H9 (cell line): ENCODE measurements at regions not wholly inside any gene's neighbourhood (a gene's known extent, or its start where the extent isn't known, plus 50 kb on each side); places are given as distances from the start of the nearest gene placed in this dataset.

Experiments
- DNase-seq: peaks from one replicate; pipeline ENCODE4 v3.0.0-alpha.2; 2017
- H2AFZ ChIP-seq: one replicate; pipeline ENCODE4 v1.6.1; 2013; ENCODE audit warnings: mild to moderate bottlenecking, low read length, control low read depth, moderate library complexity
- H2AK5ac ChIP-seq: 2 replicates; pipeline ENCODE4 v1.6.1; 2013; ENCODE audit warnings: low read length, control low read depth, mixed read lengths; ENCODE audit not compliant: insufficient read length
- H2BK120ac ChIP-seq: one replicate; pipeline ENCODE4 v1.6.1; 2013; ENCODE audit warnings: low read depth, mild to moderate bottlenecking, low read length, control low read depth, inconsistent platforms; ENCODE audit not compliant: poor library complexity, severe bottlenecking
- H2BK12ac ChIP-seq: 2 replicates; pipeline ENCODE4 v1.6.1; 2013; ENCODE audit warnings: low read length, control low read depth, mixed read lengths, low read depth; ENCODE audit not compliant: insufficient read length
- H2BK15ac ChIP-seq: 2 replicates; pipeline ENCODE4 v1.6.1; 2013; ENCODE audit warnings: low read depth, low read length, control low read depth
- H2BK20ac ChIP-seq: one replicate; pipeline ENCODE4 v1.6.1; 2013; ENCODE audit warnings: low read depth, mild to moderate bottlenecking, low read length, control low read depth, inconsistent platforms; ENCODE audit not compliant: poor library complexity, severe bottlenecking
- H2BK5ac ChIP-seq: 2 replicates; pipeline ENCODE4 v1.6.1; 2013; ENCODE audit warnings: low read length, control low read depth, mixed read lengths; ENCODE audit not compliant: insufficient read length
- H3K14ac ChIP-seq: 2 replicates; pipeline ENCODE4 v1.6.1; 2013; ENCODE audit warnings: low read length, control low read depth; ENCODE audit not compliant: insufficient read depth
- H3K18ac ChIP-seq: 2 replicates; pipeline ENCODE4 v1.6.1; 2013; ENCODE audit warnings: low read depth, mild to moderate bottlenecking, mixed read lengths, low read length, control low read depth; ENCODE audit not compliant: insufficient read length
- H3K23ac ChIP-seq: 2 replicates; pipeline ENCODE4 v1.6.1; 2013; ENCODE audit warnings: low read length, control low read depth, mixed read lengths, low read depth; ENCODE audit not compliant: insufficient read length
- H3K23me2 ChIP-seq: 2 replicates; pipeline ENCODE4 v1.6.1; 2013; ENCODE audit warnings: low read depth, mild to moderate bottlenecking, mixed read lengths, low read length, control low read depth; ENCODE audit not compliant: insufficient read length, poor library complexity, severe bottlenecking
- H3K27ac ChIP-seq: 2 replicates; pipeline ENCODE4 v1.5.1; 2013; ENCODE audit warnings: low read length, control low read depth, mixed read lengths, low read depth; ENCODE audit not compliant: insufficient read length
- H3K27me3 ChIP-seq: 2 replicates; pipeline ENCODE4 v1.6.1; 2013; ENCODE audit warnings: low read length, control low read depth, inconsistent platforms; ENCODE audit not compliant: insufficient read depth
- H3K4ac ChIP-seq: 2 replicates; pipeline ENCODE4 v1.6.1; 2013; ENCODE audit warnings: low read depth, mild to moderate bottlenecking, control low read depth, inconsistent platforms, low read length, moderate library complexity
- H3K4me1 ChIP-seq: 2 replicates; pipeline ENCODE4 v1.6.1; 2013; ENCODE audit warnings: low read length, control low read depth, inconsistent platforms; ENCODE audit not compliant: insufficient read depth
- H3K4me2 ChIP-seq: 2 replicates; pipeline ENCODE4 v1.6.1; 2013; ENCODE audit warnings: low read length, control low read depth, mixed read lengths; ENCODE audit not compliant: insufficient read length, insufficient read depth
- H3K56ac ChIP-seq: 2 replicates; pipeline ENCODE4 v1.6.1; 2013; ENCODE audit warnings: low read depth, mild to moderate bottlenecking, mixed read lengths, low read length, control low read depth; ENCODE audit not compliant: insufficient read length
- H3K79me1 ChIP-seq: 2 replicates; pipeline ENCODE4 v1.6.1; 2013; ENCODE audit warnings: low read depth, mild to moderate bottlenecking, moderate library complexity, low read length, control low read depth, inconsistent platforms; ENCODE audit not compliant: insufficient read depth, poor library complexity, severe bottlenecking
- H3K79me2 ChIP-seq: 2 replicates; pipeline ENCODE4 v1.6.1; 2013; ENCODE audit warnings: low read length, control low read depth, inconsistent platforms; ENCODE audit not compliant: insufficient read depth
- H3K9ac ChIP-seq: 2 replicates; pipeline ENCODE4 v1.6.1; 2013; ENCODE audit warnings: low read length, control low read depth, mixed read lengths; ENCODE audit not compliant: insufficient read length; ENCODE audit errors: extremely low read depth
- H3K9me3 ChIP-seq: one replicate; pipeline ENCODE4 v1.6.1; 2013; ENCODE audit warnings: low read depth, low read length, inconsistent platforms; ENCODE audit not compliant: control insufficient read depth
- H3T11ph ChIP-seq: one replicate; pipeline ENCODE4 v1.6.1; 2013; ENCODE audit warnings: mild to moderate bottlenecking, low read length, control low read depth, inconsistent platforms
- H4K20me1 ChIP-seq: one replicate; pipeline ENCODE4 v1.6.1; 2013; ENCODE audit not compliant: control insufficient read depth, insufficient read length, insufficient read depth
- H4K5ac ChIP-seq: 2 replicates; pipeline ENCODE4 v1.6.1; 2013; ENCODE audit warnings: low read depth, mild to moderate bottlenecking, mixed read lengths, low read length, control low read depth; ENCODE audit not compliant: insufficient read length
- H4K8ac ChIP-seq: replicated peaks from 2 replicates; pipeline ENCODE4 v1.6.1; 2013; ENCODE audit warnings: low read length, control low read depth, mixed read lengths, low read depth; ENCODE audit not compliant: insufficient read length
- H4K91ac ChIP-seq: 2 replicates; pipeline ENCODE4 v1.6.1; 2013; ENCODE audit warnings: low read depth, mild to moderate bottlenecking, moderate library complexity, mixed read lengths, low read length, control low read depth; ENCODE audit not compliant: insufficient read length
- H3K27ac Mint-ChIP-seq, 3 experiments: 2 replicates in 2 of 3; 3 replicates in 1 of 3; pipeline ENCODE4 v1.8.0; 2020 to 2021; ENCODE audit warnings: mixed read lengths in 3 of 3, mild to moderate bottlenecking in 1 of 3, moderate library complexity in 1 of 3
- H3K27me3 Mint-ChIP-seq: 2 replicates; pipeline ENCODE4 v1.8.0; 2021; ENCODE audit warnings: low read depth, mild to moderate bottlenecking, moderate library complexity, mixed read lengths
- H3K36me3 Mint-ChIP-seq, 3 experiments: 2 replicates in 2 of 3; 3 replicates in 1 of 3; pipeline ENCODE4 v1.8.0; 2020 to 2021; ENCODE audit warnings: low read depth in 3 of 3, mixed read lengths in 3 of 3; ENCODE audit not compliant: insufficient read depth in 1 of 3
- H3K4me1 Mint-ChIP-seq, 2 experiments: 2 replicates each; pipeline ENCODE4 v1.8.0; 2020; ENCODE audit warnings: mixed read lengths in 2 of 2
- H3K4me3 Mint-ChIP-seq, 2 experiments: 2 replicates in 1 of 2; 3 replicates in 1 of 2; pipeline ENCODE4 v1.8.0; 2020 to 2021; ENCODE audit warnings: mild to moderate bottlenecking in 2 of 2, mixed read lengths in 2 of 2, moderate library complexity in 1 of 2
- H3K9me3 Mint-ChIP-seq, 2 experiments: 2 replicates in 1 of 2; 3 replicates in 1 of 2; pipeline ENCODE4 v1.8.0; 2020; ENCODE audit warnings: mild to moderate bottlenecking in 2 of 2, mixed read lengths in 2 of 2, moderate library complexity in 1 of 2
- CTCF ChIP-seq: fragments of 200-600 bp; sonication (generic); conservative IDR thresholded peaks from 3 replicates; pipeline ENCODE4 v1.8.0; 2021; ENCODE audit warnings: antibody characterized with exemption, mild to moderate bottlenecking
- WGBS: extraction: QIAGEN DNeasy Blood & Tissue Kit; methylation state at CpG from one replicate; pipeline ENCODE4 v1.1.7; 2013; ENCODE audit warnings: missing lambda C conversion rate, low lambda C conversion rate, mixed read lengths; ENCODE audit not compliant: insufficient read length; ENCODE audit errors: extremely low coverage; 5-methylcytosine and 5-hydroxymethylcytosine counted together

DNA sequence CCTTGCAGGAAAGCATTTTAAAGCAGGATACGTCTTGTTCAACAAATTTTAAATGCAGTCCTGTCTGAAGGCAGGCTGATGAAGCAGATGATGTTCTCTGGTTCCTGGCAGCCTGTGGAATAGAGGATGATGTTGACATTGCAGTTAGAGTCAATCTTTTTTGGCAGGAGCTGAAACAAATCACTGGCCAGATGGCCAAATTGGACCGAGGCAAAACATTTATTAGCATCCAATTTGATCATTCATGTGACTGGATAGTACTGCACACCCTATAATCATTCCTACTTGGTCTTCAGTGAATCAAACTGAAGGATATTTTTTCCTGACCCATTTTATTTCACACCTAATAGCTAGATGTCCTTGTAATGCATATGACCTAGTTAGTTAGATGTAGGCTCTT lies 172.2 kb upstream of the SLC10A2 start:
- Histone ChIP-seq H3K27me3 (no peaks in the 10 kb centered on the region), H4K20me1 (no peaks in the 10 kb centered on the region), H4K91ac (no peak overlapping the region), H2BK5ac (no peak overlapping the region), H3K14ac (no peak overlapping the region), H2BK12ac (no peak overlapping the region), H3K79me1 (no peaks in the 10 kb centered on the region), H2AK5ac (no peak overlapping the region), H4K5ac (no peak overlapping the region), H4K8ac (no peak overlapping the region), H2AFZ (no peak overlapping the region), H3K4ac (no peak overlapping the region), H3K4me2 (no peak overlapping the region), H3K79me2 (no peaks in the 10 kb centered on the region), H2BK20ac (no peak overlapping the region), H3K9me3 (no peaks in the 10 kb centered on the region), H3K9ac (no peak overlapping the region), H2BK120ac (no peak overlapping the region), H3K18ac (no peak overlapping the region), H3K27ac (no peak overlapping the region), H3T11ph (no peak overlapping the region), H3K23ac (no peak overlapping the region), H2BK15ac (no peak overlapping the region), H3K23me2 (no peaks in the 10 kb centered on the region), H3K56ac (no peak overlapping the region), H3K4me1 (no peaks in the 10 kb centered on the region)
- peaks cover 8 to 14% of the 10 kb centered on the region in 2 experiments; a peak in 4 of 5 replicates for H3K9me3 Mint-ChIP-seq
- no peaks in the 10 kb centered on the region for H3K4me1 Mint-ChIP-seq
- no peaks in the 10 kb centered on the region for H3K27me3 Mint-ChIP-seq
- peaks cover 0 to 3% (median 3%) of the 10 kb centered on the region in 3 experiments; a peak in 4 of 7 replicates for H3K36me3 Mint-ChIP-seq
- DNase-seq, result no peak
- no peak overlapping the region for H3K27ac Mint-ChIP-seq
- TF ChIP-seq CTCF, result no peak
- WGBS, result no CpG with 5 or more reads among the region's 2 CpGs
- H3K4me3 Mint-ChIP-seq, result no peak overlapping the region
